ENCODE measurements at regions not wholly inside any gene's neighbourhood (a gene's known extent, or its start where the extent isn't known, plus 50 kb on each side); places are given as distances from the start of the nearest gene placed in this dataset.
A peak's percentile ranks its signal among the peaks of the same experiment; 100 is the strongest.

GRCh38 chr3:194271460-194272035 is 79.6 kb downstream of the CPN2 start:
- DNase-seq (ENCODE audit: low spot score in 2 of 2): no peak
- Histone ChIP-seq H3K36me3 (no peaks in the 10 kb centered on the region), H3K9me3 (no peaks in the 10 kb centered on the region), H3K27ac (peak overlapping the region; percentile 93 to 95), H3K4me3 (no peak overlapping the region), H3K4me1 (peaks cover 16 to 30% of the 10 kb centered on the region in 2 donors), H3K27me3 (no peaks in the 10 kb centered on the region)
- no peak for TF ChIP-seq CTCF (IDR thresholded peaks at IDR 0.05)
- intact Hi-C loops (cut with DNase I): loop anchor here (1.0 to 10.0 kb wide), 6 partner anchors 25 to 677 kb away; partner anchors contain the start of genes ATP13A3 and OPA1

GRCh38 chr3:194272221-194272620 is 78.9 kb downstream of the CPN2 start:
- no peaks in the 10 kb centered on the region for H3K27me3 ChIP-seq
- H3K4me3 ChIP-seq: no peak overlapping the region
- H3K36me3 ChIP-seq: no peaks in the 10 kb centered on the region
- H3K27ac ChIP-seq: peak overlapping the region; percentile 93 to 95
- H3K4me1 ChIP-seq: peaks cover 16 to 36% of the 10 kb centered on the region in 2 donors
- DNase-seq (ENCODE audit: low spot score in 2 of 2): peak in 1 of 2 donors; percentile 63
- H3K9me3 ChIP-seq: no peaks in the 10 kb centered on the region
- intact Hi-C loops (cut with DNase I): loop anchor here (5.0 to 10.0 kb wide), 4 partner anchors 213 to 677 kb away; partner anchors contain the start of genes ATP13A3 and OPA1
- TF ChIP-seq CTCF (IDR thresholded peaks at IDR 0.05): no peak

DNA sequence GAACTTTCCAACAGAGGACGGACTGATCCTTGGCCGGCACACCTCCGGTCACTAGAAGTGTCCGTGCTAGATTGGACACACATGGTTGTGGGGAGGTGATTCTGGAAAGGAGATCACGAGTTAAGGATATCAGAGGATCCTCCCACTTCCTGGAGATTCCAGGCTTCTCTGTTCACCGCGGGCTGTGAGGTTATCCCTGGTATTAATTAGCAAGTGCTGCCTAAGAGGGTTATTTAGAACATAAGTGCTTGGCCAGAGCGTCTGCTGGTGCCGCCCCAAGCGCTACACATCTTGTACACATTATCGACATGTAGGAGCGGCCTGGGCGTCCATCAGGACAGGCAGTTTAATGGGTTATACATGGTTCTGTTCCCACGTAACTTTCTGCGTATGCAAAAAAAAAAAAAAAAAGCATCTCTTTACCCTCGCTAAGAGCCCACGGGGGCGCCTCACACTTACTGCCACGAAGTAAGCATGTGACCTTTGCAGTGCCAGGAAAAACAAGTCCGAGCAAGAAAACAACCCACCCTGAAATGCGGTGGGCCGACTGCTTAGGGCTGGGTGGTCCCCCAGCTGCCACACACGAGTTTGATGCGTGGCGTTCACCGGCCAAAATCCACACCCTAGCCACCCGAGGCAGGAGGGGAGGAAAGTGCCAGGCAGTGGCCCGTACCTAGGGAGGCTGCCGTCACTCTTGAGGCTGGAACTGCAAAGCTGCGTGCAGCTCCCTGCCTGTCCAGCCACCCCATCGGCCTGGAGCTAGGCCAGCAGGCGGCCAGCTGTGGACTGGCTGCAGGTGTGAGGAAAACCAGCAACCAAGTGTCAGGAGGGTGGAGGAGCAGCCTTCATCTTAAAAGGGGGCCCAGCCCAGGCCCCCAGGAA is 78.0 kb downstream of the CPN2 start:
- DNase-seq (ENCODE audit: low spot score in 2 of 2): peak in 1 of 2 donors; percentile 58
- intact Hi-C loops (cut with DNase I): loop anchor here (5.0 to 10.0 kb wide), 4 partner anchors 212 to 678 kb away; partner anchors contain the start of genes ATP13A3 and OPA1
- H3K27ac ChIP-seq: peak overlapping the region in 1 of 2 donors; percentile 73
- no peaks in the 10 kb centered on the region for H3K9me3 ChIP-seq
- no peaks in the 10 kb centered on the region for H3K36me3 ChIP-seq
- no peaks in the 10 kb centered on the region for H3K27me3 ChIP-seq
- no peak overlapping the region for H3K4me3 ChIP-seq
- TF ChIP-seq CTCF (IDR thresholded peaks at IDR 0.05): no peak
- H3K4me1 ChIP-seq: peaks cover 16 to 45% of the 10 kb centered on the region in 2 donors

DNA sequence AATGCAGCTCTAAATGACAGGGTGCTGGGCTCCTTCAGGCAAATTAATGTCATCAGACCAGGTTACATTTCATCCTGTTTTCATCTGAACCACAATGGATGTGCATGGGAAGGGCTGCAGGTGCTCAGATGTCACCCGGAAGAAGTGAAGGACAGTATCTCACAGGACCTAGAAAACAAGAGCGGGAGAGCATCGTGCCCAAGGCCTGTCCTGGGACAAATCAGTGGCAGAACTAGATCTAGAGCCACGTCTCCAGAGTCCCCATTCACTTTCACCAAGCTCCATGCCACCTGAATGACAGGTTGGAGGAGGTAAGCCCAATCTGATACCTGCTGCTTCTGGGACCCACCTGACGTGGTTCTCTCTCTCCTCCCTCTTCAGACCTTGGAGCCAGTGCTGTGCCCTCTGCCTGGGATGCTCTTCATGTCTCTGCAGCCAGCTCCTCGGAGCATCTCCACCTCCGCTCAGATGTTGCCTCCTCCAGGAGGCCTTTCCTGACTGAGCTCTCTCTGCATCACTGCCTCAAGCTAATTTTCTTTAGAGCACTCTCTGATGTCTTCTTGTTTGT is 77.3 kb downstream of the CPN2 start:
- DNase-seq (ENCODE audit: low spot score in 2 of 2): no peak
- H3K27ac ChIP-seq: peak overlapping the region; percentile 30 to 73
- intact Hi-C loops (cut with DNase I): loop anchor here (2.0 to 10.0 kb wide), 5 partner anchors 133 to 679 kb away; partner anchors contain the start of genes ATP13A3 and OPA1
- no peak overlapping the region for H3K4me3 ChIP-seq
- H3K9me3 ChIP-seq: no peaks in the 10 kb centered on the region
- H3K27me3 ChIP-seq: no peaks in the 10 kb centered on the region
- H3K4me1 ChIP-seq: peaks cover 24 to 53% of the 10 kb centered on the region in 2 donors
- no peaks in the 10 kb centered on the region for H3K36me3 ChIP-seq
- TF ChIP-seq CTCF (IDR thresholded peaks at IDR 0.05): no peak

- Histone ChIP-seq H3K27ac (peak overlapping the region; percentile 30 to 73), H3K9me3 (no peaks in the 10 kb centered on the region), H3K4me1 (peaks cover 28 to 53% of the 10 kb centered on the region in 2 donors), H3K36me3 (no peaks in the 10 kb centered on the region), H3K4me3 (no peak overlapping the region), H3K27me3 (no peaks in the 10 kb centered on the region)
- peak in 1 of 3 experiments; percentile 34 for TF ChIP-seq CTCF (IDR thresholded peaks at IDR 0.05)
- no peak for DNase-seq (ENCODE audit: low spot score in 2 of 2)
- intact Hi-C loops (cut with DNase I): loop anchor here (2.0 to 10.0 kb wide), 6 partner anchors 134 to 680 kb away; partner anchors contain the start of genes ATP13A3 and OPA1
These were observed 76.6 kb downstream of the CPN2 start for GRCh38 chr3:194274424-194275085.
